H1 (cell line): ENCODE measurements at regions not wholly inside any gene's neighbourhood (a gene's known extent, or its start where the extent isn't known, plus 50 kb on each side); places are given as distances from the start of the nearest gene placed in this dataset.
A peak's percentile ranks its signal among the peaks of the same experiment; 100 is the strongest.

Source experiments
- CTCF ChIA-PET: fragments of 300-600 bp; sonication (Branson Sonifier 250); formaldehyde crosslinking; loops from one replicate; lab custom pipeline; 2021; ENCODE audit not compliant: partially characterized antibody; lab: Charles Lee
- POLR2A ChIA-PET: fragments of 300-600 bp; sonication (Branson Sonifier 250); formaldehyde crosslinking; loops from one replicate; lab custom pipeline; 2021; ENCODE audit warnings: inconsistent platforms; ENCODE audit not compliant: partially characterized antibody; lab: Charles Lee
- DNase-seq, 2 experiments: peaks; one replicate each; pipeline versions ENCODE4 v3.0.0 to v3.0.0-alpha.2; 2010 to 2022; ENCODE audit warnings: low spot score in 2 of 2, low read depth in 1 of 2, mixed read lengths in 1 of 2
- FAIRE-seq: peaks from 2 replicates; lab custom pipeline; 2011; peaks lifted over from hg19 to GRCh38; lab: Jason Lieb, UNC
- H2AFZ ChIP-seq: 2 replicates; pipeline ENCODE4 v1.8.1; 2012; ENCODE audit warnings: low read length, inconsistent platforms
- H2AK5ac ChIP-seq: 2 replicates; pipeline ENCODE4 v1.6.1; 2013; ENCODE audit warnings: low read depth, low read length
- H2BK120ac ChIP-seq: replicated peaks from 2 replicates; pipeline ENCODE3; 2013; ENCODE audit warnings: low read depth, low read length, inconsistent platforms
- H2BK12ac ChIP-seq: 2 replicates; pipeline ENCODE4 v1.6.1; 2013; ENCODE audit warnings: low read depth, low read length
- H2BK15ac ChIP-seq: 2 replicates; pipeline ENCODE4 v1.6.1; 2013; ENCODE audit warnings: low read length
- H2BK20ac ChIP-seq: 2 replicates; pipeline ENCODE4 v1.6.1; 2013; ENCODE audit warnings: low read length
- H2BK5ac ChIP-seq: 2 replicates; pipeline ENCODE4 v1.6.1; 2013; ENCODE audit warnings: low read depth, low read length
- H3K14ac ChIP-seq: 2 replicates; pipeline ENCODE4 v1.6.1; 2013; ENCODE audit warnings: inconsistent platforms; ENCODE audit not compliant: insufficient read length
- H3K18ac ChIP-seq: 2 replicates; pipeline ENCODE4 v1.6.1; 2013; ENCODE audit warnings: low read length; ENCODE audit errors: extremely low read depth
- H3K23ac ChIP-seq: 2 replicates; pipeline ENCODE4 v1.6.1; 2013; ENCODE audit warnings: inconsistent platforms; ENCODE audit not compliant: insufficient read length
- H3K23me2 ChIP-seq: 2 replicates; pipeline ENCODE4 v1.6.1; 2013; ENCODE audit warnings: low read depth, low read length
- H3K27ac ChIP-seq: 2 replicates; pipeline ENCODE4 v1.6.1; 2011; ENCODE audit warnings: low read depth, low read length, inconsistent platforms
- H3K27me3 ChIP-seq, 4 experiments: replicated peaks in 1 of 4; 1 replicate in 1 of 4; 2 replicates in 3 of 4; pipeline versions ENCODE4 v1.6.1 to v1.8.1; 2011 to 2013; ENCODE audit warnings: low read length in 3 of 4, mild to moderate bottlenecking in 3 of 4, inconsistent platforms in 2 of 4, mixed read lengths in 2 of 4, moderate library complexity in 1 of 4; ENCODE audit not compliant: control insufficient read depth in 3 of 4, insufficient read depth in 3 of 4; ENCODE audit errors: extremely low read depth in 1 of 4
- H3K36me3 ChIP-seq, 4 experiments: 2 replicates each; pipeline versions ENCODE4 v1.6.1 to v1.8.1; 2011 to 2013; ENCODE audit warnings: mild to moderate bottlenecking in 4 of 4, low read length in 3 of 4, moderate library complexity in 2 of 4, control low read depth in 1 of 4, inconsistent platforms in 1 of 4; ENCODE audit not compliant: insufficient read depth in 4 of 4, control insufficient read depth in 2 of 4
- H3K4ac ChIP-seq: replicated peaks from 2 replicates; pipeline ENCODE3; 2013; ENCODE audit warnings: low read length, low read depth, mixed read lengths, inconsistent platforms; ENCODE audit not compliant: insufficient read length
- H3K4me1 ChIP-seq, 4 experiments: replicated peaks in 1 of 4; 1 replicate in 1 of 4; 2 replicates in 3 of 4; pipeline versions ENCODE4 v1.6.1 to v1.8.1; 2011 to 2013; ENCODE audit warnings: low read length in 3 of 4, inconsistent platforms in 2 of 4, mixed read lengths in 1 of 4; ENCODE audit not compliant: insufficient read depth in 4 of 4, control insufficient read depth in 3 of 4
- H3K4me2 ChIP-seq, 2 experiments: 2 replicates each; pipeline versions ENCODE4 v1.6.1 to v1.8.1; 2011 to 2013; ENCODE audit warnings: low read depth in 2 of 2, low read length in 2 of 2, control low read depth in 1 of 2, inconsistent platforms in 1 of 2, mild to moderate bottlenecking in 1 of 2; ENCODE audit not compliant: insufficient read depth in 1 of 2
- H3K4me3 ChIP-seq, 4 experiments: fragments of 200-600, 300-600 bp in 1 of 4; sonication (generic), shearing (Covaris generic), sonication (Bioruptor Twin) in 1 of 4; 2 replicates each; pipeline versions ENCODE4 v1.5.1 to v1.8.1; 2011 to 2016; ENCODE audit warnings: low read length in 4 of 4, low read depth in 3 of 4, control low read depth in 2 of 4, inconsistent platforms in 2 of 4, mild to moderate bottlenecking in 2 of 4, mixed read lengths in 1 of 4, moderate library complexity in 1 of 4; ENCODE audit not compliant: insufficient read depth in 2 of 4; ENCODE audit errors: extremely low read depth in 1 of 4
- H3K56ac ChIP-seq: replicated peaks from 2 replicates; pipeline ENCODE3; 2013; ENCODE audit warnings: low read depth, mild to moderate bottlenecking, mixed read lengths, low read length, inconsistent platforms; ENCODE audit not compliant: insufficient read length
- H3K79me1 ChIP-seq: 2 replicates; pipeline ENCODE4 v1.6.1; 2013; ENCODE audit warnings: low read depth, low read length, control low read depth
- H3K79me2 ChIP-seq, 2 experiments: 2 replicates each; pipeline versions ENCODE4 v1.6.1 to v1.8.1; 2012 to 2013; ENCODE audit warnings: low read length in 2 of 2, mild to moderate bottlenecking in 2 of 2, inconsistent platforms in 1 of 2; ENCODE audit not compliant: insufficient read depth in 2 of 2, control insufficient read depth in 1 of 2
- H3K9ac ChIP-seq, 4 experiments: replicated peaks in 1 of 4; 1 replicate in 1 of 4; 2 replicates in 3 of 4; pipeline versions ENCODE4 v1.6.1 to v1.8.1; 2011 to 2013; ENCODE audit warnings: low read depth in 3 of 4, low read length in 3 of 4, control low read depth in 2 of 4, mild to moderate bottlenecking in 2 of 4, moderate library complexity in 2 of 4, inconsistent platforms in 1 of 4; ENCODE audit errors: extremely low read depth in 1 of 4
- H3K9me3 ChIP-seq, 2 experiments: 2 replicates each; pipeline versions ENCODE4 v1.6.1 to v1.8.1; 2012 to 2013; ENCODE audit warnings: mild to moderate bottlenecking in 2 of 2, moderate library complexity in 2 of 2, control low read depth in 1 of 2, inconsistent platforms in 1 of 2, low read depth in 1 of 2, low read length in 1 of 2, mixed read lengths in 1 of 2; ENCODE audit not compliant: insufficient read depth in 2 of 2
- H4K20me1 ChIP-seq, 2 experiments: replicated peaks in 1 of 2; 2 replicates each; pipeline versions ENCODE3 to v1.8.1; 2011 to 2013; ENCODE audit warnings: inconsistent platforms in 2 of 2, low read length in 2 of 2, mild to moderate bottlenecking in 1 of 2; ENCODE audit not compliant: insufficient read depth in 2 of 2, control insufficient read depth in 1 of 2
- H4K5ac ChIP-seq: 2 replicates; pipeline ENCODE4 v1.6.1; 2013; ENCODE audit warnings: low read length, low read depth, mixed read lengths, inconsistent platforms; ENCODE audit not compliant: insufficient read length
- H4K8ac ChIP-seq: 2 replicates; pipeline ENCODE4 v1.8.0; 2013; ENCODE audit warnings: mild to moderate bottlenecking, moderate library complexity, low read length, inconsistent platforms; ENCODE audit not compliant: insufficient read depth; ENCODE audit errors: extremely low read depth
- H4K91ac ChIP-seq: replicated peaks from 2 replicates; pipeline ENCODE3; 2013; ENCODE audit warnings: low read length, mixed read lengths, inconsistent platforms; ENCODE audit not compliant: insufficient read length
- BACH1 ChIP-seq: IDR thresholded peaks from 2 replicates; pipeline ENCODE4 v1.6.1; 2012; ENCODE audit warnings: low read length, improper control_type of control experiment
- KDM4A ChIP-seq: IDR thresholded peaks from one replicate; pipeline ENCODE4 v1.7.1; 2012; ENCODE audit warnings: low read depth, mild to moderate bottlenecking, moderate library complexity, low read length, inconsistent platforms; ENCODE audit not compliant: severe bottlenecking
- KDM5A ChIP-seq: fragments of 200-600 bp; IDR thresholded peaks from 2 replicates; pipeline ENCODE4 v1.7.1; 2012; ENCODE audit warnings: mild to moderate bottlenecking, low read length, inconsistent platforms, mixed read lengths
- MAFK ChIP-seq: IDR thresholded peaks from 2 replicates; pipeline ENCODE4 v1.6.1; 2012; ENCODE audit warnings: low read depth, mild to moderate bottlenecking, improper control_type of control experiment, low read length
- NRF1 ChIP-seq: IDR thresholded peaks from 2 replicates; pipeline ENCODE4 v1.6.1; 2011; ENCODE audit warnings: mild to moderate bottlenecking, low read depth, low read length, improper control_type of control experiment
- PHF8 ChIP-seq: fragments of 200-600 bp; sonication (generic); conservative IDR thresholded peaks from 2 replicates; pipeline ENCODE4 v1.7.1; 2012; ENCODE audit warnings: low read depth, mild to moderate bottlenecking, inconsistent platforms, low read length, moderate library complexity
- RBBP5 ChIP-seq: IDR thresholded peaks from 2 replicates; pipeline ENCODE4 v1.7.1; 2012; ENCODE audit warnings: low read depth, mild to moderate bottlenecking, inconsistent platforms, low read length, moderate library complexity, borderline replicate concordance
- RNF2 ChIP-seq: fragments of 200-900, 300-1000 bp; sonication (generic); IDR thresholded peaks from 2 replicates; pipeline ENCODE4 v1.7.1; 2016; ENCODE audit warnings: borderline replicate concordance, low read depth, mild to moderate bottlenecking, antibody characterized with exemption, low read length; ENCODE audit not compliant: poor library complexity, severe bottlenecking; ENCODE audit errors: missing control alignments
- SIN3A ChIP-seq, 2 experiments: IDR thresholded peaks in 1 of 2; conservative IDR thresholded peaks in 1 of 2; 2 replicates each; pipeline ENCODE4 v1.6.1; 2011 to 2012; ENCODE audit warnings: low read length in 2 of 2, improper control_type of control experiment in 1 of 2, low read depth in 1 of 2, mild to moderate bottlenecking in 1 of 2
- SUZ12 ChIP-seq: fragments of 200-600 bp; sonication (generic); IDR thresholded peaks from 2 replicates; pipeline ENCODE4 v1.6.1; 2012; ENCODE audit warnings: mild to moderate bottlenecking, inconsistent platforms, low read length, moderate library complexity, mixed read lengths
- WGBS, 2 experiments: shearing (Covaris generic) in 1 of 2; methylation state at CpG; one replicate each; pipeline versions ENCODE4 v1.1.6 to v1.1.7; 2013 to 2015; ENCODE audit warnings: low lambda C conversion rate in 2 of 2, mixed read lengths in 2 of 2, inconsistent platforms in 1 of 2, low coverage in 1 of 2, missing lambda C conversion rate in 1 of 2; ENCODE audit not compliant: insufficient replicate concordance in 2 of 2, insufficient coverage in 1 of 2, insufficient read length in 1 of 2; ENCODE audit errors: extremely low coverage in 1 of 2, missing lambda C conversion rate in 1 of 2; 5-methylcytosine and 5-hydroxymethylcytosine counted together
- TF ChIP-seq, protein P1 (sequence below): IDR thresholded peaks from 2 replicates; pipeline ENCODE4 v1.6.1; 2011; ENCODE audit warnings: low read length, improper control_type of control experiment

DNA sequence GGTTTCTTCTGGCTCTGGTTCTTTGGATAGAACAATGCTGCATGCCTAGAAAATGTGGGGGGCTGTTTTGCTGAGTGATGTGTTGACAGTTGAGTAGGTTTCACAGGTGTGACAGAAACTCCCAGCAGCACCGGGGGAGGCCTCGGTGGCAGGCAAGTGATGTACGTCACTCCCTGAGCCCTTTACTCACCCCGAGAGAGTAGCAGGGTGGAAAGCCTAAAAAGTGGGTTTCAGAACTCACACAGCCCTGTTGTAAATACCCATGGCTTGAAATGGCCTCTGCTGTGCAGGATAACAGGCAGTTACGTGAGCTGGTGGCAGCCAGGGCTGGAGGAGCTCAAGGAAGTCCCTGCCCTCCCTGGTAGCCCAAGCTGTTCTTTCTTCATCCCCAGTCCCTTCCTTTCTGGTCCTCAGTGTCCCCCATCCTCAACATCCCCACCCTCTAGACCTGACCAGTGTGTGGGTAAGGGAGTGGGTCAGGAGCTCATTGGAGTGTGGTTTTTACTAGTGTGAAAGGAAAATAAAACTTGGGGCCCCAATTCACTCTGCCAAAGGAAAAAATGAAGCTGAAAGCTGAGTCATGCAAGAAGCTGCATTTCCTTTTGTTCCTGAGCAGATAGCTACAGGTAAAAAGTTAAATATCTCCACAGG lies 258.1 kb downstream of the STK31 start:
- peak overlapping the region; percentile 93 for H2AFZ ChIP-seq
- ChIA-PET POLR2A (no interaction called here), CTCF (interaction anchor here (0.6 to 1.7 kb wide), 2 partner anchors 12 to 29 kb away, joined by 4 to 9 read pairs; no protein-coding TSS in a partner anchor)
- no peaks in the 10 kb centered on the region for H3K27me3 ChIP-seq
- peak overlapping the region; percentile 97 for H2BK12ac ChIP-seq
- peaks cover 6 to 12% (median 10%) of the 10 kb centered on the region in 4 experiments; a peak in 5 of 7 replicates for H3K4me1 ChIP-seq
- H4K91ac ChIP-seq = peak overlapping the region; percentile 59
- peak overlapping the region; percentile 40; the same call in 1 of the 2 replicates for H2BK15ac ChIP-seq
- H3K36me3 ChIP-seq = no peaks in the 10 kb centered on the region
- H3K18ac ChIP-seq = peak overlapping the region; percentile 53
- H3K27ac ChIP-seq = no peak overlapping the region
- WGBS, 2 experiments = 83% methylated on average over 5 of the region's 5 CpGs; no CpG with 5 or more reads in 1 of the 2 experiments
- H3K4ac ChIP-seq = no peak overlapping the region
- no peak overlapping the region; a peak in 1 of 7 replicates for H3K9ac ChIP-seq
- no peak overlapping the region for H3K4me2 ChIP-seq
- H2BK120ac ChIP-seq = no peak overlapping the region
- H3K79me2 ChIP-seq = no peaks in the 10 kb centered on the region
- no peak overlapping the region for H4K5ac ChIP-seq
- H2AK5ac ChIP-seq = no peak overlapping the region
- H3K9me3 ChIP-seq = 0 out of 4 replicates have a peak, but pooled peaks cover 0 to 2% of the 10 kb centered on the region in 2 experiments
- H3K14ac ChIP-seq = no peak overlapping the region
- H4K20me1 ChIP-seq = no peaks in the 10 kb centered on the region
- DNase-seq (no peak), FAIRE-seq (no peak)
- H2BK5ac ChIP-seq = peak overlapping the region; percentile 74; the same call in 1 of the 2 replicates
- no peak overlapping the region for H3K23ac ChIP-seq
- H2BK20ac ChIP-seq = peak overlapping the region; percentile 87; the same call in 1 of the 2 replicates
- no peak overlapping the region for H3K4me3 ChIP-seq
- no peak overlapping the region for H3K56ac ChIP-seq
- H3K23me2 ChIP-seq = no peaks in the 10 kb centered on the region
- no peaks in the 10 kb centered on the region for H3K79me1 ChIP-seq
- H4K8ac ChIP-seq = no peak overlapping the region; the same call in 1 of the 2 replicates
- TF ChIP-seq MAFK (peak; percentile 52), SUZ12 (no peak), RNF2 (no peak), SIN3A (conservative IDR thresholded peaks at IDR 0.05 in 1 of 2, IDR thresholded peaks at IDR 0.05 in 1 of 2; ENCODE audit: low read depth in 1 of 2, low read length in 2 of 2) (no peak), PHF8 (no peak), RBBP5 (no peak), BACH1 (peak; percentile 24; the same call in 1 of the 2 replicates), NRF1 (no peak), KDM5A (no peak), KDM4A (peak; percentile 15)
- TF ChIP-seq, protein P1, sequence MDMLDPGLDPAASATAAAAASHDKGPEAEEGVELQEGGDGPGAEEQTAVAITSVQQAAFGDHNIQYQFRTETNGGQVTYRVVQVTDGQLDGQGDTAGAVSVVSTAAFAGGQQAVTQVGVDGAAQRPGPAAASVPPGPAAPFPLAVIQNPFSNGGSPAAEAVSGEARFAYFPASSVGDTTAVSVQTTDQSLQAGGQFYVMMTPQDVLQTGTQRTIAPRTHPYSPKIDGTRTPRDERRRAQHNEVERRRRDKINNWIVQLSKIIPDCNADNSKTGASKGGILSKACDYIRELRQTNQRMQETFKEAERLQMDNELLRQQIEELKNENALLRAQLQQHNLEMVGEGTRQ = no peak
